Right atrium auricular region (tissue), 2 donors: ENCODE measurements at regions not wholly inside any gene's neighbourhood (a gene's known extent, or its start where the extent isn't known, plus 50 kb on each side); places are given as distances from the start of the nearest gene placed in this dataset.

Experiments used
- DNase-seq: peaks from one replicate; pipeline ENCODE4 v3.0.0-alpha.2; 2019; ENCODE audit warnings: low spot score
- H3K27ac ChIP-seq, 2 donors: fragments of 200-600 bp; sonication (generic); 1 replicate in 1 of 2; 2 replicates in 1 of 2; pipeline ENCODE4 v1.5.1; 2016 to 2019
- H3K27me3 ChIP-seq, 2 donors: fragments of 200-600 bp; sonication (generic); one replicate each; pipeline versions ENCODE4 v1.5.1 to v1.6.0; 2017 to 2019
- H3K36me3 ChIP-seq: fragments of 200-600 bp; sonication (generic); one replicate; pipeline ENCODE4 v1.5.1; 2016
- H3K4me1 ChIP-seq, 2 donors: fragments of 200-600 bp; sonication (generic); one replicate each; pipeline versions ENCODE4 v1.5.1 to v1.6.0; 2017 to 2019
- H3K4me3 ChIP-seq, 2 donors: fragments of 200-600 bp; sonication (generic); 1 replicate in 1 of 2; 2 replicates in 1 of 2; pipeline ENCODE4 v1.5.1; 2017 to 2019; ENCODE audit warnings: mild to moderate bottlenecking in 1 of 2, moderate library complexity in 1 of 2
- H3K9me3 ChIP-seq, 2 donors: fragments of 200-600 bp; sonication (generic); one replicate each; pipeline ENCODE4 v1.5.1; 2019
- TF ChIP-seq, protein P1 (sequence below), 2 donors: fragments of 200-600 bp; sonication (generic); IDR thresholded peaks; one replicate each; pipeline ENCODE4 v1.5.1; 2019; ENCODE audit warnings: antibody characterized with exemption in 2 of 2

- TF ChIP-seq, protein P1, sequence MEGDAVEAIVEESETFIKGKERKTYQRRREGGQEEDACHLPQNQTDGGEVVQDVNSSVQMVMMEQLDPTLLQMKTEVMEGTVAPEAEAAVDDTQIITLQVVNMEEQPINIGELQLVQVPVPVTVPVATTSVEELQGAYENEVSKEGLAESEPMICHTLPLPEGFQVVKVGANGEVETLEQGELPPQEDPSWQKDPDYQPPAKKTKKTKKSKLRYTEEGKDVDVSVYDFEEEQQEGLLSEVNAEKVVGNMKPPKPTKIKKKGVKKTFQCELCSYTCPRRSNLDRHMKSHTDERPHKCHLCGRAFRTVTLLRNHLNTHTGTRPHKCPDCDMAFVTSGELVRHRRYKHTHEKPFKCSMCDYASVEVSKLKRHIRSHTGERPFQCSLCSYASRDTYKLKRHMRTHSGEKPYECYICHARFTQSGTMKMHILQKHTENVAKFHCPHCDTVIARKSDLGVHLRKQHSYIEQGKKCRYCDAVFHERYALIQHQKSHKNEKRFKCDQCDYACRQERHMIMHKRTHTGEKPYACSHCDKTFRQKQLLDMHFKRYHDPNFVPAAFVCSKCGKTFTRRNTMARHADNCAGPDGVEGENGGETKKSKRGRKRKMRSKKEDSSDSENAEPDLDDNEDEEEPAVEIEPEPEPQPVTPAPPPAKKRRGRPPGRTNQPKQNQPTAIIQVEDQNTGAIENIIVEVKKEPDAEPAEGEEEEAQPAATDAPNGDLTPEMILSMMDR (IDR thresholded peaks at IDR 0.05) = no peak
Observed at GRCh38 chr18:75679331-75679730, 251.8 kb upstream of the SMIM21 start.

GRCh38 chr18:75678627-75679026 is 251.1 kb upstream of the SMIM21 start:
- Histone ChIP-seq H3K27ac (peak overlapping the region in 1 of 2 donors; percentile 16), H3K4me1 (no peaks in the 10 kb centered on the region), H3K27me3 (no peaks in the 10 kb centered on the region), H3K9me3 (peaks cover 0 to 6% of the 10 kb centered on the region in 2 donors), H3K4me3 (peak overlapping the region in 1 of 2 donors; percentile 21), H3K36me3 (no peaks in the 10 kb centered on the region)
- DNase-seq = no peak
- TF ChIP-seq, protein P1 (IDR thresholded peaks at IDR 0.05) = no peak

More at GRCh38 chr18:75679331-75679730, 251.8 kb upstream of the SMIM21 start:
- H3K4me3 ChIP-seq = peak overlapping the region in 1 of 2 donors; percentile 21
- peak overlapping the region in 1 of 2 donors; percentile 16 for H3K27ac ChIP-seq
- peak; percentile 71 for DNase-seq
- H3K9me3 ChIP-seq = peaks cover 0 to 4% of the 10 kb centered on the region in 2 donors
- no peaks in the 10 kb centered on the region for H3K4me1 ChIP-seq
- H3K27me3 ChIP-seq = no peaks in the 10 kb centered on the region
- H3K36me3 ChIP-seq = no peaks in the 10 kb centered on the region

GRCh38 chr18:75677696-75678455 is 250.4 kb upstream of the SMIM21 start:
- no peak overlapping the region for H3K4me3 ChIP-seq
- TF ChIP-seq, protein P1 (IDR thresholded peaks at IDR 0.05) = no peak
- no peaks in the 10 kb centered on the region for H3K27me3 ChIP-seq
- H3K4me1 ChIP-seq = no peaks in the 10 kb centered on the region
- H3K27ac ChIP-seq = peak overlapping the region in 1 of 2 donors; percentile 16
- no peaks in the 10 kb centered on the region for H3K36me3 ChIP-seq
- H3K9me3 ChIP-seq = peaks cover 0 to 6% of the 10 kb centered on the region in 2 donors
- no peak for DNase-seq

GRCh38 chr18:75660932-75661331 is 233.4 kb upstream of the SMIM21 start:
- TF ChIP-seq, protein P1 (IDR thresholded peaks at IDR 0.05) = no peak
- no peak for DNase-seq
- H3K36me3 ChIP-seq = no peaks in the 10 kb centered on the region
- no peaks in the 10 kb centered on the region for H3K4me1 ChIP-seq
- H3K9me3 ChIP-seq = peaks cover 0 to 17% of the 10 kb centered on the region in 2 donors
- no peak overlapping the region for H3K4me3 ChIP-seq
- H3K27me3 ChIP-seq = no peaks in the 10 kb centered on the region
- H3K27ac ChIP-seq = no peak overlapping the region

- Histone ChIP-seq H3K27ac (no peak overlapping the region), H3K4me1 (no peaks in the 10 kb centered on the region), H3K36me3 (no peaks in the 10 kb centered on the region), H3K9me3 (peaks cover 0 to 17% of the 10 kb centered on the region in 2 donors), H3K27me3 (no peaks in the 10 kb centered on the region), H3K4me3 (no peak overlapping the region)
- TF ChIP-seq, protein P1 (IDR thresholded peaks at IDR 0.05) = no peak
- no peak for DNase-seq
Observed at GRCh38 chr18:75659535-75660023, 232.1 kb upstream of the SMIM21 start.
